ENCODE measurements at regions not wholly inside any gene's neighbourhood (a gene's known extent, or its start where the extent isn't known, plus 50 kb on each side); places are given as distances from the start of the nearest gene placed in this dataset.

DNA sequence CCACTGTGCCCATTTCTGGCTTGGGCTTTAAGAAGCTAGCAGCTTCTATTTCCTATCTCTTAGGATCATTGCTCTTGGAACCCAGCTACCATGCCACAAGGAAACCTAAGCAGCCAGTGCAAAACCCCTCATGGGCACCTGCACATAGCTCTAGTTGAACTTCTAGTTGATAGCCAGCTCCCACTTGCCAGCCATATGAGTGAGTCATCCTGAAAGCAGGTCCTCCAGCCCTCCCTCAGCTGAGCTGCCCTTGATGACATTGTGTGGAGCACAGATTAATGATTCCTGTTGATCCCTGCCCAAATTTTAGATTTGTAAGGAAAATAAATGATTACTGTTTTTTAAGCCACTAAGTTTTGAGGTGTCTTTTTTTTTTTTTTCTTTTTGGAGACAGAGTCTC is 234.2 kb upstream of the FBXO33 start:
- no peak for TF ChIP-seq POLR2A (IDR thresholded peaks at IDR 0.05)
- TF ChIP-seq, protein P1, sequence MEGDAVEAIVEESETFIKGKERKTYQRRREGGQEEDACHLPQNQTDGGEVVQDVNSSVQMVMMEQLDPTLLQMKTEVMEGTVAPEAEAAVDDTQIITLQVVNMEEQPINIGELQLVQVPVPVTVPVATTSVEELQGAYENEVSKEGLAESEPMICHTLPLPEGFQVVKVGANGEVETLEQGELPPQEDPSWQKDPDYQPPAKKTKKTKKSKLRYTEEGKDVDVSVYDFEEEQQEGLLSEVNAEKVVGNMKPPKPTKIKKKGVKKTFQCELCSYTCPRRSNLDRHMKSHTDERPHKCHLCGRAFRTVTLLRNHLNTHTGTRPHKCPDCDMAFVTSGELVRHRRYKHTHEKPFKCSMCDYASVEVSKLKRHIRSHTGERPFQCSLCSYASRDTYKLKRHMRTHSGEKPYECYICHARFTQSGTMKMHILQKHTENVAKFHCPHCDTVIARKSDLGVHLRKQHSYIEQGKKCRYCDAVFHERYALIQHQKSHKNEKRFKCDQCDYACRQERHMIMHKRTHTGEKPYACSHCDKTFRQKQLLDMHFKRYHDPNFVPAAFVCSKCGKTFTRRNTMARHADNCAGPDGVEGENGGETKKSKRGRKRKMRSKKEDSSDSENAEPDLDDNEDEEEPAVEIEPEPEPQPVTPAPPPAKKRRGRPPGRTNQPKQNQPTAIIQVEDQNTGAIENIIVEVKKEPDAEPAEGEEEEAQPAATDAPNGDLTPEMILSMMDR (IDR thresholded peaks at IDR 0.05): no peak
